HG03139 (cell line): ENCODE measurements at regions not wholly inside any gene's neighbourhood (a gene's known extent, or its start where the extent isn't known, plus 50 kb on each side); places are given as distances from the start of the nearest gene placed in this dataset.
"Not testable (repeated sequence)": the region's sequence is repeated elsewhere in the genome, so short reads cannot be mapped to it uniquely, and the experiment has no call there.

Experiments
- ATAC-seq: cut with Tn5 transposase; IDR thresholded peaks from one replicate; pipeline ENCODE4 v1.9.1; 2021; ENCODE audit not compliant: unreplicated experiment

DNA sequence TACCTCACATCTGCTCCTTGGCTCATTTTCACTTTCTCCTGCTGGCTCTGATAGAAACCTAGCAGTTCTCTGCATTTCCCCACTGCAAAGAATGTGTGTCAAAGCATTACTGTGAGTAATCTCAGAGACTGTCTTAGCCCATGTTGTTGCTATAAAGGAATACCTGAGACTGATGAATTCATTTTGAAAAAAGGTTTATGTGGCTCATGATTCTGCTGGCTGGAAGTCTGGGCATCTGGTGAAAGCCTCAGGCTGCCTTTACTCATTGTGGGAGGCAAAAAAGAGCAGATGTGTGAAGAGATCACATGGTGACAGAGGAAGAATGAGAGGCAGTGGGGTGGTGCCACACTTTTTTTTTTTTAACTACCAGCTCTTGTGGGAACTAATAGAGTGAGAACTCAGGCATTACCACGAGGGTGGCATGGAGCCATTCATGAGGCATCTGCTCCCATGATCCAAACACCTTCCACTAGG is 191.6 kb upstream of the CTNND2 start:
- ATAC-seq = no peak

DNA sequence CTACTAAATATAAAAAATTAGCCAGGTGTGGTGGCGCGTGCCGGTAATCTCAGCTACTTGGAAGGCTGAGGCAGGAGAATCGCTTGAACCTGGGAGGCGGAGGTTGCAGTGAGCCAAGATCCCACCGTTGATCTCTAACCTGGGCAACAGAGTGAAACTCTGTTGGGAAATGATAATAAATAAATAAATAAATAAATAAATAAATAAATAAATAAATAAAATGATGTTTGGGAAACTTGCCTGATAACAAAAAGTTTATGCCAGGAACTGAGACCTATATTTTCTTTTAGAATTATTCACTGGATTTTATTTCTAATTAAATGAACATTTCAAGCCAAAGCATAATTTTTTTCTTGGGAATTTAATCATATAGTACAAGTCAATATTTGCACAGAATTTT is 189.3 kb upstream of the CTNND2 start:
- ATAC-seq = no peak

DNA sequence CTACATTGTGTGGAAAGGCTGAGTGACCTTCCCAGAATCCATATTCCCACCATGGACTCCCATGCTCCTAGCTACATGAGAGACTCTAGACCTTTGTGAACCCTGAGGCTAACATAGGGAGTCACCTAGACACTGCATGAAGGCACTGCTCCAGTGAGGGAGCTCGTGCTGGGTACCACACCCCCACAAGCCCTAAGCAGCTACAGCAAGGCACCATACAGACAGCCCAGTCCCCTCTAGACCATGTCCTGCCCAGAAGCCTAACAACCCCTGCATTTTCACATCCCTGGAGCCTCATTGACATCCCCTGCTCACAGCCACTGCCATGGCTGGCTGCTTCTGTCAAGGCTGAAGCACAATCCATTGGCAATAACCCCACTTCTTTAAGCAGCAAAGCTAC is 176.5 kb upstream of the CTNND2 start:
- no peak for ATAC-seq

DNA sequence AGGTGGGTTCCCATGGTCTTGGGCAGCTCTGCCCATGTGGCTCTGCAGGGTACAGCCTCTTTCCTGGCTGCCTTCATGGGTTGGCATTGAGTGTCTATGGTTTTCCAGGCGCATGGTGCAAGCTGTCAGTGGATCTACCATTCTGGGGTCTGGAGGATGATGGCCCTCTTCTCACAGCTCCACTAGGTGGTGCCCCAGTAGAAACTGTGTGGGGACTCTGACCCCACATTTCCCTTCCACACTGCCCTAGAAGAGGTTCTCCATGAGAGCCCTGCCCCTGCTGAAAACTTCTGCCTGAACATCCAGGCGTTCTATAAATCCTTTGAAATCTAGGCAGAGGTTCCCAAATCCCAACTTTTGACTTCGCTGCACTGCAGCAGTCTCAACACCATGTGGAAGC is 174.0 kb upstream of the CTNND2 start:
- ATAC-seq = not testable (repeated sequence)

DNA sequence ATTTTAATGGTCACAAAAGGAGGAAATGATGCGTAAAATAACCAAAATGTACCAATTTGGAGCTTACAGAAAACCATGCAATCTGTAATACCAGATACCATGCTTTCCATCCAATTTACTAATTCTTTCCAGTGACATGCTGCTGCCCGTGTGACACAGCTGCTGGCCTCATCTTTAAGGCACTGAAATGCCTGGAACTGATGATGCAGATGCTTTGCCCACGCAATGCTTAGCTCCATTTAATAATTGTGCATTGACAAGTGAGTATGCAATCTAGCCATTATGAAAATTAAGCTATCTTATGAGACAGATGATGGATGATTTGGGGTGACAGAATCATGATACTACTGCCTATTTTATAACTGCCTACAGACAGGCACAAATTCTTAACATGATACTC is 169.2 kb upstream of the CTNND2 start:
- ATAC-seq = no peak

DNA sequence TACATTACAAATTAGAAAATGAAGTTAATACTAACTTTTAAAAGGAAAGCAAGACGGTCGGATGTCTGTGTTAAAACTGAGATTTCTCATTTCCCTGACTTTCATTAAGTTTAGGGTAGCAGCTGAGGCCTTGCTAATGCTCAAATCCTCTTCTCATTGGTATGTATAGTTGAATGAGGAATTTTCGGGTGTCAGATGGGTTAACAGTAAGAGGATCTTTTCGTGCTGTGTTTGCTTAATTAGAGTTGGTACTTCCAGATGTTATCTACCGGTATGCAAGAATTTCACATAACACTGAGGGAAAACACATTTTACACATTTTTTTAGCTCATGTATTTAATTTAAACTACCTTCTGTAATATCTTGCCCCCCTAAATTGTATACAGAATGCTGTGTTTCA is 168.2 kb upstream of the CTNND2 start:
- ATAC-seq = no peak

DNA sequence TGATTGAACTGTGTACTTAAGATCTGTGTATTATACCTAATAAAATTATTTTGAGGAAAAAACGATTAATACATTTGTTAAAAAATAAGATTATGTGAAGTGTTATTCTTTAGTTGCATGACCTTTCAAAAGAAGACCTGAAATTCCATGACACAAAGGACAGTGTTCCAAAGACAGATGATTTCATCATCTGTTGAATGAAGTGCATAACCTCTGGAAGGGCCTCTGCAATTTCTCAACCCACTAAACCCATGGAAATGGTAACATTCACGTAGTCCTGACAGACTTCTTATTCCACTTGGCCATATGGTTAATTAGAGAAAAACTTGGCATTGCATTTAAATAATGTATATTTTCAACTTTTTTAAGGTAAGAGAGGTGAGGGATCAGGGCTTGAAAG is 167.2 kb upstream of the CTNND2 start:
- no peak for ATAC-seq

DNA sequence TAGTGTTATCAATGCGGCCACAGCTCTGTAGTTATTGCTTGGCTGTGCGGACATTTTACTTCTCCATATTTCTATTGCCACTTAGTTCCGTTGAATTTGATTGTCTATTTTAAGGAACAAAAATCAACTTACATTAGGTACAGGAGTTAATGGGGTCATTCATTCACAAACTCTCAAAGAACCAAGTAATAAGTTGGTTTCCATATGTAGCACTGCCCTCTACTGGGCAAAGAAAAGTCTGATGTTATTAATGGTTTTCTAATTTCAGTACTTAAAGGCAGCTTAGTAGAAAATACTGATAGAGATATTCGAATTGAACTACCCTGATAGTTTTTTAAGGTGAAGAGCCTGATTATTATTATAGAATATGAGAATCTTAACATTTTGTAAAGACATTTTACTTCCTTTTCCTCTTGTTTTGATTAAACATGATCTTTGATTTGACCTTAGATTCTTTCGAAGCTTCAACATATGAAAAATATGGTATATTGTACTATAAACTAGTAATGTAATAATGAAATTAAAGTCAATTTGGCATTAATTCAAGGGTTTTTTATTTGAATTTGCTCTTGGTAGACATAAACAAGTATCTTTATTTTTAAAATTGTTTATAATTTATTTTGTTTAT is 119.5 kb upstream of the CTNND2 start:
- ATAC-seq = no peak

DNA sequence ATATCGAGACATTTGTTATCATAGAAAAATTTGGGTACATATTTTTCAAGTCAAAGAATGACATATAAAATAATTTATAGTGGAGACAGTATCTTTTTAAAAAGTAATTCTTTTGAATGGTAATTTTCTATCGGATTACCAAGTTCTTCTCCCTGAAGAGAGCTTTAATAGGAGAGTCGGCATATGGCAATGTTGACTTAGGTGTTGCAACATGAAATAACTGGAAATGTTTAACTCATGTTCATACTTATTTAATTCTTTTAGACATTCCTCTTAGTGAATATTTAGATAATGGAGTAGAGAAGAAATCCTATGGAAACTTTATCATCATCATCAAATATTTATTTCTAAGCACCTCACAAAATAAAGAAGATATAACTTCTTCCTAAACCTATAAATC is 118.2 kb upstream of the CTNND2 start:
- no peak for ATAC-seq

DNA sequence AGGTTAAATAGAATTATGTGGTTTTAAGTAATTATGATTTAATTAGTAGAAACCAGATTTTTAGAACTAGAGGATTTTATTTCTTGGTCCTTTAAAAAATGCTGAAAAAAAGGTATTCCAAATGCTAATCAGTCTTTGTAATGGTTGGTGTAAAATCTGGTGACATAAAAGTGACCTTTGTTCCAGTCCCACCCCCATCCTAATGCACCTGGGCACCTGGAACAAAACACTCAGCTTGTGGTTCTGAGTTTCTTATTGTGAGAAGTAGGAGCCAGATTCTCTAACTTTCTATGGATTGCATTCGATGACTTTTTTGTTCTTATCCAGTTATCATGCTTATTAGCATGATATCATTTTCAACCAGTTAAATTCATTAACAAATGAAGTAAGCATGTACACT is 115.1 kb upstream of the CTNND2 start:
- ATAC-seq = no peak

DNA sequence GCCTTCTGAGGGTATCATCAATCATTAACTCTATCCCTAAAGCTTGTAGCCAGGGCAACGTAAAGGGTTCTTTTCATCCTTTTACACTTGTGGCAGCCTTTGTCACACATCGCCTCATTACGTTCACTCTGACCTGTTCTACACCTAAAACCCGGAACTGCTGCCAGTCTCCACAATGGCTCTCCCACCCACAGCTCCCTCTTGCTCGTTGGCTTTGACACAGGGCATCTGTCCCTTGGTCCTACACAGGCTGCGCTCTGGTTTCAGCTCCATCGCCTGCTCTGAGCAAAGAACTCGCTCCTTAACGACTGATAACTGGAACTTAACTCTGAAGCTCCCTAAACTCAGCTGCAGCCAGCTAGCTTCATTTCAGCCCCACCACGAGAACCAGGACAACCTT is 112.8 kb upstream of the CTNND2 start:
- ATAC-seq = no peak

DNA sequence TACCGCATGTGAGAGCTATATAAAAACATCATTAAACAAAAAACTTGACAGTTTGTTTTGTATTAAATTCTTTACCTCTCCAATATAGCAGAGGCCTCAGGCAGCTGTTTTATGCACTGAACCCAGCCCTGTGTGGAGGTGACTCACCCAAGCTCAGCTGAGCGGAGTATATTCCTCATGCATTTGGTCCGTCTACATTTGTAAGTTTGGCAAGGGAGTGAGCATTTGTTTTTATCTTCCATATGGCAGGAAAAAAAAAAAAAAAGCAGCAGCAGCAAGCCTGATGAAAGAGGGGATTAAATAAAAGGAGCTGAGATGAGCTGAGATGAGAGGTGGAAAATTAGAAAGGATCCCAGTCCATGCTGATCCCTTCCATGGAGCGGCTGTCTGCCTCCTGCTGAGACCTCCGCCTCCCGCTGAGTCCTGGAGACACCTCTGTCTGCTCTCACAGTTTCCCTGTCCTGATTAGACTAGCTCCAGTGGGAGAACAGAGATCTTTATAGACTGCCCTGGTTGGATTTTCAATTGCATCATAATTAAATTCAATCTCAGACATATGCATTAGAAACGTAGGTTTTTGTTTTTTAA is 112.0 kb upstream of the CTNND2 start:
- no peak for ATAC-seq

DNA sequence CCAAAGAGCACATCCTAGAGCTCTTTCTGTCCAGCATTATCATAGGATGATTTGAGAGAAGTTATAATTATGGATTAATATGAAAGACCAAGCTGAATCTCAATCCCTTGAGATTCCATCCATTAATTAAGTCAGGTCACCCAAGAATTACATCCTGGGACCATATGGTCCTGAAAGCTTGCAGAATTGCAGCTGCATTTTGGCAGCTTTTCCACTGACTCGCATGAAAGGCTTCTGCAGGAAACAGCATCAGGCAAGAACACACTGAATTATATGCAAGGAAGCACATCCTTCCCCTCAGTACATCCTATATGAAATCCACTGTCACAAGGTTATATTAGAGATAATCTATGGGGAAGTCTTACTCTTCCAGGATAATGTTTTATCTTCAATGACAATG is 109.1 kb upstream of the CTNND2 start:
- ATAC-seq = no peak

DNA sequence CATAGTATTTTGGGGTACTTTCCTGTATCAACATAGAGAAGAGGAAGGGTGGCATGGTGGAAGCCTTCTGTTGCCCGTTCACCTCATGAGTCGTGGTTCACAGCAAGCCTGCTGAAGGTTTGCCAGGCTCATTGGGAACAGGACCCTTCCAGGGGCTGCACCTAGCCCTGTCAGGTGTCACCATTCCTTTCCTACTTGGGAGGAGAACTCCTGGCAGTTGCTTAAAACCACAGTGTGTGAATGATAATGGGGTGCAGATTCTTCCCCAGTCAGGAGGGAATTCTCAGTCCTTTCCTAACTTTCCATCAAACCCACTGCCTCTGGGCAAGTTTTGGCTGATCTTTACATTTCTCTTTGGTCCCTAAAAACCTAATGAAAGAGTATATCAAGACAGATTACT is 99.4 kb upstream of the CTNND2 start:
- no peak for ATAC-seq

DNA sequence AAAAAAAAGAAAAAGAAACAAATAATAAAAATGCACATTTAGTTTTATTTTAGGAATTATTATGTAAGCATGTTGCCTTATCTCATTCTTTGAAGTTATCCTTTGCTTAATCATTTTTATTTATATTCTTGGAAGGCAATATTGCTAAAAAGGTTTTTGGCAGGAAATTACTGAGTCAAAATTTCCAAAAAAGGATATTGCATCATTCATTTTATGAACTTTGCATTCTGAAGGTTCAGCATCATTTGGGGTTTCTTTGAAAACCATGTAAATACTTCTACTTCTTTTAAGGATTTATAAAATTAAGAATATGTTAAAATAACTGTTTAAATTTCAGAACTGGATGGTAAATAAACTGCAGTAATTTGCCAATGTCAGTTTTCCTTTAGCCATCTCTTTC is 94.2 kb upstream of the CTNND2 start:
- no peak for ATAC-seq

DNA sequence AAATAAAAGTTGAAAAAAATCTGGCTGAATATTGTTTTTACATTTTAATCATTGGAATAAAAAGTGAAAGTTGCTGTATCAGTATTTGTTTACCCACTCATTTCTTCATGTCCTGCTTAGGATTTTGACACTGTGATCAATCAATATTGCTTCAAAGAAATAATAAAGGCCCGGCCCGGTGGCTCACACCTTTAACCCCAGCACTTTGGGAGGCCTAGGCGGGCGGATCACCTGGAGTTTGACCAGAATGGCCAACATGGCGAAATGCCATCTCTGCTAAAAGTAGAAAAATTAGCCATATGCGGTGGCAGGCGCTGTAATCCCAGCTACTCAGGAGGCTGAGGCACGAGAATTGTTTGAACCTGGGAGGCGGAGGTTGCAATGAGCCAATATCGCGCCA is 93.7 kb upstream of the CTNND2 start:
- no peak for ATAC-seq

DNA sequence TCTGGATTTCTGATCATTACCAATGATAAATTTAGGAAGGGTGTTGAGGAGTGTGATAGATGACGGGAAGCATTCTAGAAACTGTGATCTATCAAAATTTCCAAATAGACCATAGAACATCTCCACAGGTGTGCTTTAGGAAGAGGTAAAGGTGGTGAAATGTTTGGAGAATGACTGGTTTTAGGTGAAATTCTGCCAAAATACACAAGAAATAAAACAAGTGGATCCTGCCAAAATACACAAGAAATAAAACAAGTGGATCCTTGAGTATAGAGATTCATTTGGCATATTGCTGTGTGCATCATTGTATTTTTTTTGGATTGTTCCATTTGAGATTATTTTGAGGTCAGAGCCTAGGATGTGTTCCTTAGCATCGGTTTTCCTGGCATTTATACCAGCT is 88.3 kb upstream of the CTNND2 start:
- no peak for ATAC-seq

DNA sequence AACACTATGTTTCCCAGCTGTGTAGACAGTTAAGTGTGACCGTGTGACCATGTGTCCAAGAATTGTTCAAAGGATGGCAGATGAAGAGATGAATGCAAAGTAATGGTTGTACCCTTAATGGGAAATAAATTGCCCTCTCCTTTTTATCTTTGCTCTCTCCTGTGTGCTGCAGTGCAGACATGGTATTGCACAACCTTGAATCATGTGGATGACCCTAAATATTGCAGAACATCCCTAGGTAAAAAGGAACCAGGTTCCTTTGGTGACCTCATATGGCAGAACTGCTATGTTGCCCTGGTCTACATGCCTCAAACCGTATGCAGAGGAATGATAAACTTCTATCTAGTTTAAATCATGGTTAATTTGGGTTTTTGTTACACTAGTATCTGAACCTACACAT is 81.7 kb upstream of the CTNND2 start:
- no peak for ATAC-seq

DNA sequence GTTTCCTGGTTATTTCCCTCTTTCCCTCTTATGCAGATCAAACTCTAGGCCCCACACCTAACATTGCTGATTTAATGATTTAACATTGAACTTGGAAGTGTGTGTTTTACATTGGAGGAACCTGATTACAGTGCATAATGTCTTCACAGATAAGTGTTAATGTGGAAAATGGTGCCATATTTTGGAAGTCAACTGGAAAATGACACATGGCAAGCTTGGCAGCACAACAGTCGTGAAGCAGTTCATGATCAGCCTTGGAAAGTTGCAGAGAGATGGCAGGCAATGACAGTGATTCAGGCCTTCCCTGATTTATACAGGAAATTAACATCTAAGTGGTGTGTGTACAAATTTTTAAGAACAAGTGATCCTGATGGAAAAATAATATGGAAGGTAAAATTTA is 80.0 kb upstream of the CTNND2 start:
- ATAC-seq = no peak

DNA sequence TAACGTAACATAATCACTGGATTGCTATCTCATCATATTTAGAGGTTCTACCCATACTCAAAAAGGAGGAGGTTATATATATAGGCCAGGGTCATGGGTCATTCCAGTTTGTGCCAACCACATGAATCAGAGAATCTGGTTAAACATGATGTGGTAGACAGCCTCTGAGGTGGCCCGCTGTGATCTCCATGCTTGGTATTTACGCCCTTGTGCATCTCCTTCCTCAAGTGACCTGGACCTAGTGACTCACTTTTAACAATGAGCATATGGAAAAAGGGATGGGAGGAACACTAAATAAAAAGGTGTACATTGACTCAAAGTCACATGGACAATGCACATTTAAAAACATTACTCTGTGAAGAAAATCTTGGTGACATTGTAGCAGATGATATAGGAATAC is 77.7 kb upstream of the CTNND2 start:
- ATAC-seq = no peak

DNA sequence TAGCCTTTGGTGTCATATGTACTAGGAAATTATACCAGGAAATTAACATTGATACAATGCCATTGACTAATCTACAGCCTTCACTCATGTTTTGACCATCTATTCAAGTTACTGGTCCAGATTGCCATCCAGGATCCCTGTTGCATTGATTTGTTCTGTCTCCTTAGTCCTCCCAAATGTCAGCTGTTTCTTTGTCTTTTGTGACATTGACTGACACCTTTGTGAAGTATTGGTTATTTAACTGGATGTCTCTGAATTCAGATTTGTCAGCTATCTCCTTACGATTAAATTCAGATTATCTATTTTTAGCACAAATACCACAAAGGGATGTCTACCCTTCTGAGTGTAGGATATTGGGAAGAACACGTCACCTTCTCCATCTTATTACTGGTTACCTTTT is 73.7 kb upstream of the CTNND2 start:
- ATAC-seq = no peak

DNA sequence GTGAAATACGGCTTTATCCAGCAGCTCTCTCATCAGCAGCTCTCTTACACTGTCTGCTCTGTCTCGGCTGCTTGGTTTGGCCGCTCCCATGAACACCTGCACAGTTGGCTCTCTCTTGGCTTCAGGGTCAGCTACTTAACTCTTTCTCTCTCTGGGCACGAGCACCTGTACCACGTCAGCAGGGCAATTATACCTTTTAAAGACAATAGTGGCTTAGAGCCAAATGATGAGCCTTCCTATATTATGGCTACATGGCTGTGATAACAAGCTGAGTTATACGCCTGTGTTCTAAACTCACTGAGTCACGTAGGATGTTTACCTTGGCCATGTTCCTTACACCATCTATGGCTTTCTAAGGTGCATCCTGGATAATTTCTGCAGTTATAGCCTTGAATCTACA is 69.2 kb upstream of the CTNND2 start:
- ATAC-seq = no peak

DNA sequence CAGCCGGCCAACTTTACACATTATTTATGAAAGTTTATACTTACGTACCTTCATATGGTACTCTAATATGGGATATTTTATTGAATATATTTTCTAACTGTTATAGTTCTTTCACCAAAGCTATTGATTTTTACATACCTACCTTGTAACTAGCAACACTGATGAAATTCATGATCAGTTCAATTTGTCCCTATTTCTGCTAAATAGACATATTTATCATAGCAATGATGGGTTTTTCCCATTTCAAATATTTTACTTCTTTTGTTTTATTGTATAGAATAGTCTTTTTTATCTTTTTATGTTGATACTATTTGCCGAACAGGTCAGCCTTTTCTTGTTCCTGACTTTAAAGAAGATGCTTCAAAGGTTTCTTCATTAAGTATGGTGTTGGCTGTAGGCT is 59.0 kb upstream of the CTNND2 start:
- no peak for ATAC-seq
